ENCODE measurements at regions not wholly inside any gene's neighbourhood (a gene's known extent, or its start where the extent isn't known, plus 50 kb on each side); places are given as distances from the start of the nearest gene placed in this dataset.

- TF ChIP-seq POLR2AphosphoS5 (IDR thresholded peaks at IDR 0.05; ENCODE audit: low read depth), result no peak
- TF ChIP-seq REST (IDR thresholded peaks at IDR 0.05; ENCODE audit: insufficient replicate concordance, low read depth), result no peak
- TF ChIP-seq SPI1 (IDR thresholded peaks at IDR 0.05; ENCODE audit: borderline replicate concordance, low read depth), result no peak
- TF ChIP-seq CTCF (IDR thresholded peaks at IDR 0.05; ENCODE audit: insufficient read depth, low read length), result no peak
- TF ChIP-seq GABPA (IDR thresholded peaks at IDR 0.05; ENCODE audit: low read depth), result no peak
- DNase-seq (ENCODE audit: low read depth in 1 of 2, low spot score in 1 of 2), result no peak
- no peak overlapping the region for H3K27ac ChIP-seq (replicated peaks)
- H3K27me3 ChIP-seq (ENCODE audit: insufficient read depth, poor library complexity, severe bottlenecking), result no peaks in the 10 kb centered on the region
- no peak overlapping the region for H3K4me3 ChIP-seq (replicated peaks; ENCODE audit: insufficient read depth, low read length)
Measured at GRCh38 chr1:233473549-233474204, 140.2 kb upstream of the KCNK1 start.

- no peak for TF ChIP-seq REST (IDR thresholded peaks at IDR 0.05; ENCODE audit: insufficient replicate concordance, low read depth)
- TF ChIP-seq CTCF (IDR thresholded peaks at IDR 0.05; ENCODE audit: insufficient read depth, low read length), result no peak
- no peak for TF ChIP-seq GABPA (IDR thresholded peaks at IDR 0.05; ENCODE audit: low read depth)
- no peak for TF ChIP-seq SPI1 (IDR thresholded peaks at IDR 0.05; ENCODE audit: borderline replicate concordance, low read depth)
- no peak for TF ChIP-seq POLR2AphosphoS5 (IDR thresholded peaks at IDR 0.05; ENCODE audit: low read depth)
Measured at GRCh38 chr1:233477359-233477758, 136.5 kb upstream of the KCNK1 start.

GRCh38 chr1:233478611-233479010 is 135.3 kb upstream of the KCNK1 start:
- no peak overlapping the region for H3K27ac ChIP-seq (replicated peaks)
- no peak overlapping the region for H3K4me3 ChIP-seq (replicated peaks; ENCODE audit: insufficient read depth, low read length)
- H3K27me3 ChIP-seq (ENCODE audit: insufficient read depth, poor library complexity, severe bottlenecking), result peaks cover 4% of the 10 kb centered on the region
- no peak for TF ChIP-seq SPI1 (IDR thresholded peaks at IDR 0.05; ENCODE audit: borderline replicate concordance, low read depth)
- TF ChIP-seq GABPA (IDR thresholded peaks at IDR 0.05; ENCODE audit: low read depth), result no peak
- TF ChIP-seq CTCF (IDR thresholded peaks at IDR 0.05; ENCODE audit: insufficient read depth, low read length), result no peak
- TF ChIP-seq POLR2AphosphoS5 (IDR thresholded peaks at IDR 0.05; ENCODE audit: low read depth), result no peak
- TF ChIP-seq REST (IDR thresholded peaks at IDR 0.05; ENCODE audit: insufficient replicate concordance, low read depth), result no peak
- no peak for DNase-seq (ENCODE audit: low read depth in 1 of 2, low spot score in 1 of 2)

More at GRCh38 chr1:233477359-233477758, 136.5 kb upstream of the KCNK1 start:
- Histone ChIP-seq H3K27ac (replicated peaks) (no peak overlapping the region), H3K4me3 (replicated peaks; ENCODE audit: insufficient read depth, low read length) (no peak overlapping the region), H3K27me3 (ENCODE audit: insufficient read depth, poor library complexity, severe bottlenecking) (peaks cover 4% of the 10 kb centered on the region)
- no peak for DNase-seq (ENCODE audit: low read depth in 1 of 2, low spot score in 1 of 2)
